ENCODE measurements at regions not wholly inside any gene's neighbourhood (a gene's known extent, or its start where the extent isn't known, plus 50 kb on each side); places are given as distances from the start of the nearest gene placed in this dataset.
"Not testable (repeated sequence)": the region's sequence is repeated elsewhere in the genome, so short reads cannot be mapped to it uniquely, and the experiment has no call there.

DNA sequence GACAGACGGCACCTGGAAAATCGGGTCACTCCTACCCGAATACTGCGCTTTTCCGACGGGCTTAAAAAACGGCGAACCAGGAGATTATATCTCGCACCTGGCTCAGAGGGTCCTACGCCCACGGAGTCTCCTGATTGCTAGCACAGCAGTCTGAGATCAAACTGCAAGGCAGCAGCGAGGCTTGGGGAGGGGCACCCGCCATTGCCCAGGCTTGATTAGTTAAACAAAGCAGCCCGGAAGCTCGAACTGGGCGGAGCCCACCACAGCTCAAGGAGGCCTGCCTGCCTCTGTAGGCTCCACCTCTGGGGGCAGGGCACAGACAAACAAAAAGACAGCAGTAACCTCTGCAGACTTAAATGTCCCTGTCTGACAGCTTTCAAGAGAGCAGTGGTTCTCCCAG, 197.5 kb upstream of the FAT3 start:
- H3K4me3 ChIP-seq (ENCODE audit: low read depth, low read length); H3K36me3 ChIP-seq (ENCODE audit: control insufficient read depth in 2 of 2, insufficient read depth in 1 of 2, low read length in 2 of 2); H3K9me3 ChIP-seq (ENCODE audit: control insufficient read depth, insufficient read depth, low read depth, low read length); H3K27ac ChIP-seq (ENCODE audit: extremely low read depth, low read depth, low read length); POLR2A ChIA-PET; CTCF ChIA-PET; H3K4me1 ChIP-seq (ENCODE audit: control insufficient read depth, insufficient read depth, low read length): not testable (repeated sequence)

DNA sequence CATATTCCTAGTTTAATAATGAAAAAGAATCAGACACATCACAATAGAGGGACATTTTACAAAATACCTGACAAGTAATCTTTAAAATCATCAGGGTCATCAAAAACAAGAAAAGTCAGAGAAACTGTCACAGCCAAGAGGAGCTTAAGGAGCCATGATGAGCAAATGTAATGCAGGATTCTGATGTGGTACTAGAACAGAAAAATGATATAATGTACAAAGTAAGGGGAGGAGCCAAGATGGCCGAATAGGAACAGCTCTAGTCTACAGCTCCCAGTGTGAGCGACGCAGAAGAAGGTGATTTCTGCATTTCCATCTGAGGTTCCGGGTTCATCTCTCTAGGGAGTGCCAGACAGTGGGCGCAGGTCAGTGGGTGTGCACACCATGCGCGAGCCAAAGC, 198.0 kb upstream of the FAT3 start:
- POLR2A ChIA-PET = no interaction called here
- no peak for TF ChIP-seq ZNF138 (tag by site-specific recombination; IDR thresholded peaks at IDR 0.05; ENCODE audit: borderline replicate concordance)
- CTCF ChIA-PET = no interaction called here
- Histone ChIP-seq H3K27ac (ENCODE audit: extremely low read depth, low read depth, low read length) (no peak overlapping the region), H3K4me1 (ENCODE audit: control insufficient read depth, insufficient read depth, low read length) (no peaks in the 10 kb centered on the region), H3K36me3 (ENCODE audit: control insufficient read depth in 2 of 2, insufficient read depth in 1 of 2, low read length in 2 of 2) (no peaks in the 10 kb centered on the region), H3K4me3 (ENCODE audit: low read depth, low read length) (no peak overlapping the region), H3K9me3 (ENCODE audit: control insufficient read depth, insufficient read depth, low read depth, low read length) (no peaks in the 10 kb centered on the region)

DNA sequence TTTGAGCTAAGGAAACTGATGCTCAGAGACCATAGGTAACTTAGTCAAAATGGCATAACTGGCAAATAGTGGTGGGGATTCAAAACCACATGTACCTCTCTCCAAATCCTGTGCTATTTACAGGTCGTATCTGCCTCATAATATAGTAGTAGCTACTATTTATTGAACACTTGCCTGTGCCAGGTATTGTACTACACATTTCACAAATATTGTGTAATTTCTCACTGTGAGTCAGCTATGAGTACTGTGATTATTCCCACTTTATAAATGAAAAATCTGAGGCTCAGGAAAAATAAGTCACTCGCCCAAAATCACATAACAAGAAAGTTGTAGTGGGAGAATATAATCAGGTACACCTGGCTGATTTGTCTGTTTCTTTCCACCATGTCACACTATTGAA, 199.8 kb upstream of the FAT3 start:
- TF ChIP-seq ZNF585B (tag by site-specific recombination; IDR thresholded peaks at IDR 0.05) = no peak
- no peak for TF ChIP-seq MZF1 (tag by site-specific recombination; IDR thresholded peaks at IDR 0.05; ENCODE audit: borderline replicate concordance)
- TF ChIP-seq ZNF155 (tag by site-specific recombination; IDR thresholded peaks at IDR 0.05) = no peak
- TF ChIP-seq, protein P1, sequence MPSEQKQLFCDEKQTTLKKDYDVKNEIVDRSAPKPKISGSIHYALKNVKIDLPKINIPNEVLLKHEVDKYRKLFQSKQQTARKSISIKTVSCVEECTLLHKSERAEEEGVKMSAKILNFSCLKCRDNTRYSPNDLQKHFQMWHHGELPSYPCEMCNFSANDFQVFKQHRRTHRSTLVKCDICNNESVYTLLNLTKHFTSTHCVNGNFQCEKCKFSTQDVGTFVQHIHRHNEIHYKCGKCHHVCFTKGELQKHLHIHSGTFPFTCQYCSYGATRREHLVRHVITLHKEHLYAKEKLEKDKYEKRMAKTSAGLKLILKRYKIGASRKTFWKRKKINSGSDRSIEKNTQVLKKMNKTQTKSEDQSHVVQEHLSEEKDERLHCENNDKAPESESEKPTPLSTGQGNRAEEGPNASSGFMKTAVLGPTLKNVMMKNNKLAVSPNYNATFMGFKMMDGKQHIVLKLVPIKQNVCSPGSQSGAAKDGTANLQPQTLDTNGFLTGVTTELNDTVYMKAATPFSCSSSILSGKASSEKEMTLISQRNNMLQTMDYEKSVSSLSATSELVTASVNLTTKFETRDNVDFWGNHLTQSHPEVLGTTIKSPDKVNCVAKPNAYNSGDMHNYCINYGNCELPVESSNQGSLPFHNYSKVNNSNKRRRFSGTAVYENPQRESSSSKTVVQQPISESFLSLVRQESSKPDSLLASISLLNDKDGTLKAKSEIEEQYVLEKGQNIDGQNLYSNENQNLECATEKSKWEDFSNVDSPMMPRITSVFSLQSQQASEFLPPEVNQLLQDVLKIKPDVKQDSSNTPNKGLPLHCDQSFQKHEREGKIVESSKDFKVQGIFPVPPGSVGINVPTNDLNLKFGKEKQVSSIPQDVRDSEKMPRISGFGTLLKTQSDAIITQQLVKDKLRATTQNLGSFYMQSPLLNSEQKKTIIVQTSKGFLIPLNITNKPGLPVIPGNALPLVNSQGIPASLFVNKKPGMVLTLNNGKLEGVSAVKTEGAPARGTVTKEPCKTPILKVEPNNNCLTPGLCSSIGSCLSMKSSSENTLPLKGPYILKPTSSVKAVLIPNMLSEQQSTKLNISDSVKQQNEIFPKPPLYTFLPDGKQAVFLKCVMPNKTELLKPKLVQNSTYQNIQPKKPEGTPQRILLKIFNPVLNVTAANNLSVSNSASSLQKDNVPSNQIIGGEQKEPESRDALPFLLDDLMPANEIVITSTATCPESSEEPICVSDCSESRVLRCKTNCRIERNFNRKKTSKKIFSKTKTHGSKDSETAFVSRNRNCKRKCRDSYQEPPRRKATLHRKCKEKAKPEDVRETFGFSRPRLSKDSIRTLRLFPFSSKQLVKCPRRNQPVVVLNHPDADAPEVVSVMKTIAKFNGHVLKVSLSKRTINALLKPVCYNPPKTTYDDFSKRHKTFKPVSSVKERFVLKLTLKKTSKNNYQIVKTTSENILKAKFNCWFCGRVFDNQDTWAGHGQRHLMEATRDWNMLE (tag by site-specific recombination; conservative IDR thresholded peaks at IDR 0.05; ENCODE audit: low read depth) = no peak
- TF ChIP-seq ZBTB1 (tag by site-specific recombination; IDR thresholded peaks at IDR 0.05) = no peak
- TF ChIP-seq ZNF600 (tag by site-specific recombination; IDR thresholded peaks at IDR 0.05) = no peak
- no peak for TF ChIP-seq ZNF10 (tag by site-specific recombination; IDR thresholded peaks at IDR 0.05)
- TF ChIP-seq SETDB1 (IDR thresholded peaks at IDR 0.05; ENCODE audit: insufficient read length, low read length) = no peak
- H3K27ac ChIP-seq (ENCODE audit: extremely low read depth, low read depth, low read length) = no peak overlapping the region
- no peaks in the 10 kb centered on the region for H3K9me3 ChIP-seq (ENCODE audit: control insufficient read depth, insufficient read depth, low read depth, low read length)
- no peaks in the 10 kb centered on the region for H3K36me3 ChIP-seq (ENCODE audit: control insufficient read depth in 2 of 2, insufficient read depth in 1 of 2, low read length in 2 of 2)
- no peak overlapping the region for H3K4me3 ChIP-seq (ENCODE audit: low read depth, low read length)
- H3K4me1 ChIP-seq (ENCODE audit: control insufficient read depth, insufficient read depth, low read length) = no peaks in the 10 kb centered on the region
- ChIA-PET POLR2A (no interaction called here), CTCF (no interaction called here)

DNA sequence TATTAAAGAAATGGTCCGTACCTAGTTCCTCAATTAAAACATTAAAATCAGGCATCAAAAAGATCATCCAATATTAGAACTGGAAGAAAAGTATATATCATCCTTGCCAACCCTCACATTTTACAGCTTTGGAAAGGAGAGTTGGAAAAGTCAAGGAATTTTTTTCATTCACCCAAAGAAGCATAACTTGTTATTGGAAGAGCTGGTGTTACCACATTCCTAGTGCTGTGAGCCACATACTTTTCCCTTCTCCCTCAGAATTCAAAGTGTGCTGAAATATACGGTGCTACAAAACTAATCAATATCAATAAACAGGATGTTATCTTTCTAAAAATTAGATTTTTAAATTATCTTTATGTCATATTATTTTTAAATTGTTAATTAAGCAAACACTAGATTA, 202.1 kb upstream of the FAT3 start:
- H3K4me3 ChIP-seq (ENCODE audit: low read depth, low read length) = no peak overlapping the region
- POLR2A ChIA-PET = no interaction called here
- no peak overlapping the region for H3K27ac ChIP-seq (ENCODE audit: extremely low read depth, low read depth, low read length)
- CTCF ChIA-PET = no interaction called here
- H3K9me3 ChIP-seq (ENCODE audit: control insufficient read depth, insufficient read depth, low read depth, low read length) = no peaks in the 10 kb centered on the region
- no peaks in the 10 kb centered on the region for H3K36me3 ChIP-seq (ENCODE audit: control insufficient read depth in 2 of 2, insufficient read depth in 1 of 2, low read length in 2 of 2)
- no peaks in the 10 kb centered on the region for H3K4me1 ChIP-seq (ENCODE audit: control insufficient read depth, insufficient read depth, low read length)
- TF ChIP-seq, protein P2, sequence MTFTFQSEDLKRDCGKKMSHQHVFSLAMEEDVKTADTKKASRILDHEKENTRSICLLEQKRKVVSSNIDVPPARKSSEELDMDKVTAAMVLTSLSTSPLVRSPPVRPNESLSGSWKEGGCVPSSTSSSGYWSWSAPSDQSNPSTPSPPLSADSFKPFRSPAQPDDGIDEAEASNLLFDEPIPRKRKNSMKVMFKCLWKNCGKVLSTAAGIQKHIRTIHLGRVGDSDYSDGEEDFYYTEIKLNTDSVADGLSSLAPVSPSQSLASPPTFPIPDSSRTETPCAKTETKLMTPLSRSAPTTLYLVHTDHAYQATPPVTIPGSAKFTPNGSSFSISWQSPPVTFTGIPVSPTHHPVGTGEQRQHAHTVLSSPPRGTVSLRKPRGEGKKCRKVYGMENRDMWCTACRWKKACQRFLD (tag by site-specific recombination; IDR thresholded peaks at IDR 0.05) = no peak
- TF ChIP-seq BCL11A (tag by site-specific recombination; IDR thresholded peaks at IDR 0.05; ENCODE audit: low read depth) (no peak), ZFP3 (tag by site-specific recombination; IDR thresholded peaks at IDR 0.05; ENCODE audit: low read depth) (no peak), ZNF776 (tag by site-specific recombination; IDR thresholded peaks at IDR 0.05; ENCODE audit: borderline replicate concordance) (no peak), WT1 (tag by site-specific recombination; IDR thresholded peaks at IDR 0.05) (no peak), TRIM28 (IDR thresholded peaks at IDR 0.05; ENCODE audit: borderline replicate concordance, low read length) (no peak)
- TF ChIP-seq, protein P3, sequence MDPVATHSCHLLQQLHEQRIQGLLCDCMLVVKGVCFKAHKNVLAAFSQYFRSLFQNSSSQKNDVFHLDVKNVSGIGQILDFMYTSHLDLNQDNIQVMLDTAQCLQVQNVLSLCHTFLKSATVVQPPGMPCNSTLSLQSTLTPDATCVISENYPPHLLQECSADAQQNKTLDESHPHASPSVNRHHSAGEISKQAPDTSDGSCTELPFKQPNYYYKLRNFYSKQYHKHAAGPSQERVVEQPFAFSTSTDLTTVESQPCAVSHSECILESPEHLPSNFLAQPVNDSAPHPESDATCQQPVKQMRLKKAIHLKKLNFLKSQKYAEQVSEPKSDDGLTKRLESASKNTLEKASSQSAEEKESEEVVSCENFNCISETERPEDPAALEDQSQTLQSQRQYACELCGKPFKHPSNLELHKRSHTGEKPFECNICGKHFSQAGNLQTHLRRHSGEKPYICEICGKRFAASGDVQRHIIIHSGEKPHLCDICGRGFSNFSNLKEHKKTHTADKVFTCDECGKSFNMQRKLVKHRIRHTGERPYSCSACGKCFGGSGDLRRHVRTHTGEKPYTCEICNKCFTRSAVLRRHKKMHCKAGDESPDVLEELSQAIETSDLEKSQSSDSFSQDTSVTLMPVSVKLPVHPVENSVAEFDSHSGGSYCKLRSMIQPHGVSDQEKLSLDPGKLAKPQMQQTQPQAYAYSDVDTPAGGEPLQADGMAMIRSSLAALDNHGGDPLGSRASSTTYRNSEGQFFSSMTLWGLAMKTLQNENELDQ (tag by site-specific recombination; IDR thresholded peaks at IDR 0.05; ENCODE audit: low read depth) = no peak
- TF ChIP-seq, protein P4, sequence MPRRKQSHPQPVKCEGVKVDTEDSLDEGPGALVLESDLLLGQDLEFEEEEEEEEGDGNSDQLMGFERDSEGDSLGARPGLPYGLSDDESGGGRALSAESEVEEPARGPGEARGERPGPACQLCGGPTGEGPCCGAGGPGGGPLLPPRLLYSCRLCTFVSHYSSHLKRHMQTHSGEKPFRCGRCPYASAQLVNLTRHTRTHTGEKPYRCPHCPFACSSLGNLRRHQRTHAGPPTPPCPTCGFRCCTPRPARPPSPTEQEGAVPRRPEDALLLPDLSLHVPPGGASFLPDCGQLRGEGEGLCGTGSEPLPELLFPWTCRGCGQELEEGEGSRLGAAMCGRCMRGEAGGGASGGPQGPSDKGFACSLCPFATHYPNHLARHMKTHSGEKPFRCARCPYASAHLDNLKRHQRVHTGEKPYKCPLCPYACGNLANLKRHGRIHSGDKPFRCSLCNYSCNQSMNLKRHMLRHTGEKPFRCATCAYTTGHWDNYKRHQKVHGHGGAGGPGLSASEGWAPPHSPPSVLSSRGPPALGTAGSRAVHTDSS (tag by site-specific recombination; IDR thresholded peaks at IDR 0.05) = no peak
